ENCODE measurements at regions not wholly inside any gene's neighbourhood (a gene's known extent, or its start where the extent isn't known, plus 50 kb on each side); places are given as distances from the start of the nearest gene placed in this dataset.

DNA sequence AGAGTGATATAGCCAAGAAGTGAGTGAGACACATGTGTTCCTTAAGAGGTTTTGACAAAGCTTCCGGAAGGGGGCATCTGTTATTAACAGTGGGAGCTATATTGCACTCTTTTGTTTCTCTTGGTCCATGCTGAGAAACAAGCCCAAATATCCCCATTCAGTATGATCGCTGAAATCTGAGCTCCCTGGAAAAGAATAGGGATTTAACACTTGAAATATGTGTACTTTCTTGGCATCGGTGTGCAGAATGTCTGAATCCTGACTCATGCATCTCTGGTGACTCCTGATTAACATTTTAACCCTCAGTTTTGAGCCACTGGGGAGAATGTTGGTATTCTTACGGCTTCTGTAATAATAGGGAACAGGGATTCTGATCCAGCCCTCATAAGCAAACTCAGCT is 448.1 kb downstream of the TSN start:
- H3K27me3 ChIP-seq (ENCODE audit: control insufficient read depth, insufficient read depth, low read length): no peaks in the 10 kb centered on the region
- FAIRE-seq (no peak), DNase-seq (ENCODE audit: low read depth) (peak; percentile 70)
- TF ChIP-seq, protein P1, sequence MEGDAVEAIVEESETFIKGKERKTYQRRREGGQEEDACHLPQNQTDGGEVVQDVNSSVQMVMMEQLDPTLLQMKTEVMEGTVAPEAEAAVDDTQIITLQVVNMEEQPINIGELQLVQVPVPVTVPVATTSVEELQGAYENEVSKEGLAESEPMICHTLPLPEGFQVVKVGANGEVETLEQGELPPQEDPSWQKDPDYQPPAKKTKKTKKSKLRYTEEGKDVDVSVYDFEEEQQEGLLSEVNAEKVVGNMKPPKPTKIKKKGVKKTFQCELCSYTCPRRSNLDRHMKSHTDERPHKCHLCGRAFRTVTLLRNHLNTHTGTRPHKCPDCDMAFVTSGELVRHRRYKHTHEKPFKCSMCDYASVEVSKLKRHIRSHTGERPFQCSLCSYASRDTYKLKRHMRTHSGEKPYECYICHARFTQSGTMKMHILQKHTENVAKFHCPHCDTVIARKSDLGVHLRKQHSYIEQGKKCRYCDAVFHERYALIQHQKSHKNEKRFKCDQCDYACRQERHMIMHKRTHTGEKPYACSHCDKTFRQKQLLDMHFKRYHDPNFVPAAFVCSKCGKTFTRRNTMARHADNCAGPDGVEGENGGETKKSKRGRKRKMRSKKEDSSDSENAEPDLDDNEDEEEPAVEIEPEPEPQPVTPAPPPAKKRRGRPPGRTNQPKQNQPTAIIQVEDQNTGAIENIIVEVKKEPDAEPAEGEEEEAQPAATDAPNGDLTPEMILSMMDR (IDR thresholded peaks at IDR 0.05; ENCODE audit: insufficient read depth, low read length, severe bottlenecking): no peak
- H3K4me3 ChIP-seq (ENCODE audit: low read depth, low read length): no peak overlapping the region
- no peaks in the 10 kb centered on the region for H3K36me3 ChIP-seq (ENCODE audit: control insufficient read depth, insufficient read depth, low read length)

DNA sequence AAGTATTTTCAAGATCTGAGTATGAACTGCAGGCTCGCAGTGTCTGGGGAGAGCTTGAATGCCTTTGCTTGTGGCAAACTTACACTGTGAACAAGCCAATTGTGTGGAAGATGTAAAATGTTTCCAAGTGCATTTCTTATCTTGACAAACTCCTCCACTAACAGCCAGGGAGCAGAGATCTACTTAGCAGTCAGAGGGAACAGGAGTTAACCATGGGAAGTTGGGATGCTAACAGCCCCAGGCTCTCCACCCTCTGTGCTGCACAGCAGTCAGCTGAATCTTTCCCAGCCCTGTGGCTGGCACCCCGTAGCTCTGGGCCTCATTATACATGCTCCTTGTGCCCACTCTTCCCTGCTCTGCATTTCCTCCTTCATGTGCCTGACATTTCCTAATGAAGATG is 450.2 kb downstream of the TSN start:
- no peak for FAIRE-seq
- no peaks in the 10 kb centered on the region for H3K27me3 ChIP-seq (ENCODE audit: control insufficient read depth, insufficient read depth, low read length)
- no peak for DNase-seq (ENCODE audit: low read depth)
- no peaks in the 10 kb centered on the region for H3K36me3 ChIP-seq (ENCODE audit: control insufficient read depth, insufficient read depth, low read length)
- TF ChIP-seq, protein P1 (IDR thresholded peaks at IDR 0.05; ENCODE audit: insufficient read depth, low read length, severe bottlenecking): no peak
- H3K4me3 ChIP-seq (ENCODE audit: low read depth, low read length): no peak overlapping the region

DNA sequence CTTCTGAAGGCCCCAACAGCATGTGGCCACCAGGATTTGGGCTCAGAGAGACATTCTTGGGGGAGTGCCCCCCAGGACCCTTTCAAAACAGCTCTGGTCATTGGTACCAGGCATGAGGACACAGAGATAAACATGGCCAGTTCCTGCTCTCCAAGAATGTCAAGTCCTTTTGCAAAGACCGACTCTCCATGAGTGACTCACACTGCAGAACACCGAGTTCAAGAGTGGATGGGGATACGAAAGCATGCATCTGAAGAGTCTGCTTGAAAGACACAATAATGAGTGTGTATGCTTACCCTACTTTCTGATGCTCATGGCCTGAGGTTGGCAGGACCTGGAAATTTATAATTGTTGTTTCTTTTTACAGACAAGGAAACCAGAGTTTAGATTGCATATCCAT is 450.6 kb downstream of the TSN start:
- Histone ChIP-seq H3K36me3 (ENCODE audit: control insufficient read depth, insufficient read depth, low read length) (no peaks in the 10 kb centered on the region), H3K27me3 (ENCODE audit: control insufficient read depth, insufficient read depth, low read length) (no peaks in the 10 kb centered on the region), H3K4me3 (ENCODE audit: low read depth, low read length) (no peak overlapping the region)
- no peak for DNase-seq (ENCODE audit: low read depth)
- TF ChIP-seq, protein P1 (IDR thresholded peaks at IDR 0.05; ENCODE audit: insufficient read depth, low read length, severe bottlenecking): no peak
- peak; percentile 60 for FAIRE-seq

DNA sequence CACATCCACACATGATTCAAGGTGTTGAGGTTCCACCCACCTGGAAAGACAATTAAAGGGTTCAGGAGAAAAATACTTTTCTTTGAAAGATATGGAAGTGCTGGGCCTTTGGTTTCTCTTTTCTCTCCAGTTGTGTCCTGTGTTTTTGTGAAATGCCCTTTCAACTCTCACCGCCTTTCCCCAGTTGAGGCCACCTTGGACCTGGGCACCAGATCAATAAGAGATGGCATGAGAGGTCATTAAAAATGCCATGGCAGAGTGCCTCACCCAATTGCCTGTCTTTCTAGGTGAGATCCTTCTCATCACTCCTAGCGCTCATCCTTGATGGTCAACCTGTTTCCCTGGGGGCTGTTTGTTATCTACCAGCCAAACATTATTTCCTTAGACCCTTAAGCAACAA is 453.9 kb downstream of the TSN start:
- TF ChIP-seq, protein P1 (IDR thresholded peaks at IDR 0.05; ENCODE audit: insufficient read depth, low read length, severe bottlenecking): no peak
- H3K36me3 ChIP-seq (ENCODE audit: control insufficient read depth, insufficient read depth, low read length): no peaks in the 10 kb centered on the region
- no peak overlapping the region for H3K4me3 ChIP-seq (ENCODE audit: low read depth, low read length)
- DNase-seq (ENCODE audit: low read depth) (no peak), FAIRE-seq (no peak)
- H3K27me3 ChIP-seq (ENCODE audit: control insufficient read depth, insufficient read depth, low read length): no peaks in the 10 kb centered on the region

DNA sequence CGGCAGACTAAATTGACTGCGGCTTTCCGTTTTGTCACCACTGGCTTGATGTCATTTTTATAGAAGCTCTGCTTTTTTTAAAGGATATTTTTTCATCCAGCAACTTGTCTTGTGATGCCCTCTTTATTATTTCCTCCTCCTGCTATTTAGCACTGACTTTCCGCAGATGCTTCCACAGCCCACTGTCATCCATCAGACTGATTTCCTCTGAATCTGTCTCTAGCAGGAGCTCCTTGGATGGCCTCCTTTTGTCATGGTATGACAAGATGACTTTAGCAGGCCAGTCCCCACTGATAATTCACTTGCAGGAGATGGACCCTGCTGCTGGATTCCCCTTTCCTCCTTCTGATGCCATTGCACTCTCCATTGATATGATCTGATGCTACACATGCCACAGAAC is 454.6 kb downstream of the TSN start:
- Histone ChIP-seq H3K4me3 (ENCODE audit: low read depth, low read length) (no peak overlapping the region), H3K27me3 (ENCODE audit: control insufficient read depth, insufficient read depth, low read length) (no peaks in the 10 kb centered on the region), H3K36me3 (ENCODE audit: control insufficient read depth, insufficient read depth, low read length) (no peaks in the 10 kb centered on the region)
- TF ChIP-seq, protein P1 (IDR thresholded peaks at IDR 0.05; ENCODE audit: insufficient read depth, low read length, severe bottlenecking): no peak
- FAIRE-seq: no peak
- no peak for DNase-seq (ENCODE audit: low read depth)

Data from bronchial epithelial cell (primary cell).